ENCODE measurements at regions not wholly inside any gene's neighbourhood (a gene's known extent, or its start where the extent isn't known, plus 50 kb on each side); places are given as distances from the start of the nearest gene placed in this dataset.
"Not testable (repeated sequence)": the region's sequence is repeated elsewhere in the genome, so short reads cannot be mapped to it uniquely, and the experiment has no call there.

GRCh38 chr5:30237189-30237588, 956.3 kb upstream of the CDH6 start:
- Mint-ChIP-seq H3K36me3 (ENCODE audit: low read depth) (no peaks in the 10 kb centered on the region), H3K27ac (no peak overlapping the region), H3K4me3 (ENCODE audit: low read depth) (no peak overlapping the region), H3K4me1 (ENCODE audit: low read depth) (no peaks in the 10 kb centered on the region), H3K9me3 (peaks cover 51% of the 10 kb centered on the region), H3K27me3 (ENCODE audit: low read depth) (no peaks in the 10 kb centered on the region)
- no peak for DNase-seq (ENCODE audit: low spot score)
- intact Hi-C loops (cut with micrococcal nuclease): no loop called here

GRCh38 chr5:30209755-30210154, 983.7 kb upstream of the CDH6 start:
- H3K4me1 Mint-ChIP-seq (ENCODE audit: low read depth): no peaks in the 10 kb centered on the region
- no peaks in the 10 kb centered on the region for H3K36me3 Mint-ChIP-seq (ENCODE audit: low read depth)
- no peak overlapping the region for H3K27ac Mint-ChIP-seq
- H3K27me3 Mint-ChIP-seq (ENCODE audit: low read depth): no peaks in the 10 kb centered on the region
- no peak overlapping the region for H3K4me3 Mint-ChIP-seq (ENCODE audit: low read depth)
- no peak for DNase-seq (ENCODE audit: low spot score)
- peaks cover 46% of the 10 kb centered on the region for H3K9me3 Mint-ChIP-seq
- intact Hi-C loops (cut with micrococcal nuclease): no loop called here

GRCh38 chr5:30197662-30198061, 995.8 kb upstream of the CDH6 start:
- Mint-ChIP-seq H3K4me3 (ENCODE audit: low read depth) (no peak overlapping the region), H3K9me3 (peaks cover 23% of the 10 kb centered on the region), H3K27me3 (ENCODE audit: low read depth) (no peaks in the 10 kb centered on the region), H3K4me1 (ENCODE audit: low read depth) (no peaks in the 10 kb centered on the region), H3K27ac (no peak overlapping the region), H3K36me3 (ENCODE audit: low read depth) (no peaks in the 10 kb centered on the region)
- DNase-seq (ENCODE audit: low spot score): no peak
- intact Hi-C loops (cut with micrococcal nuclease): no loop called here

- Mint-ChIP-seq H3K9me3 (peaks cover 18% of the 10 kb centered on the region), H3K4me3 (ENCODE audit: low read depth) (no peak overlapping the region), H3K27ac (no peak overlapping the region), H3K27me3 (ENCODE audit: low read depth) (no peaks in the 10 kb centered on the region), H3K36me3 (ENCODE audit: low read depth) (no peaks in the 10 kb centered on the region), H3K4me1 (ENCODE audit: low read depth) (no peaks in the 10 kb centered on the region)
- intact Hi-C loops (cut with micrococcal nuclease): no loop called here
- DNase-seq (ENCODE audit: low spot score): no peak
Measured at GRCh38 chr5:30195036-30195435, 998.5 kb upstream of the CDH6 start.

GRCh38 chr5:30194595-30194994, 998.9 kb upstream of the CDH6 start:
- H3K27me3 Mint-ChIP-seq (ENCODE audit: low read depth): no peaks in the 10 kb centered on the region
- peaks cover 19% of the 10 kb centered on the region for H3K9me3 Mint-ChIP-seq
- H3K27ac Mint-ChIP-seq: no peak overlapping the region
- H3K4me3 Mint-ChIP-seq (ENCODE audit: low read depth): no peak overlapping the region
- DNase-seq (ENCODE audit: low spot score): no peak
- intact Hi-C loops (cut with micrococcal nuclease): no loop called here
- H3K36me3 Mint-ChIP-seq (ENCODE audit: low read depth): no peaks in the 10 kb centered on the region
- no peaks in the 10 kb centered on the region for H3K4me1 Mint-ChIP-seq (ENCODE audit: low read depth)

GRCh38 chr5:30183795-30184194, 1009.7 kb upstream of the CDH6 start:
- intact Hi-C loops (cut with micrococcal nuclease): no loop called here
- peaks cover 29% of the 10 kb centered on the region for H3K9me3 Mint-ChIP-seq
- no peaks in the 10 kb centered on the region for H3K4me1 Mint-ChIP-seq (ENCODE audit: low read depth)
- H3K27me3 Mint-ChIP-seq (ENCODE audit: low read depth): no peaks in the 10 kb centered on the region
- DNase-seq (ENCODE audit: low spot score): no peak
- H3K36me3 Mint-ChIP-seq (ENCODE audit: low read depth): no peaks in the 10 kb centered on the region
- H3K27ac Mint-ChIP-seq: no peak overlapping the region
- no peak overlapping the region for H3K4me3 Mint-ChIP-seq (ENCODE audit: low read depth)

GRCh38 chr5:30156156-30156555, 1037.3 kb upstream of the CDH6 start:
- DNase-seq (ENCODE audit: low spot score): no peak
- intact Hi-C loops (cut with micrococcal nuclease): no loop called here
- no peaks in the 10 kb centered on the region for H3K27me3 Mint-ChIP-seq (ENCODE audit: low read depth)

GRCh38 chr5:30152431-30152830, 1041.1 kb upstream of the CDH6 start:
- Mint-ChIP-seq H3K9me3 (peaks cover 52% of the 10 kb centered on the region), H3K4me3 (ENCODE audit: low read depth) (no peak overlapping the region), H3K4me1 (ENCODE audit: low read depth) (no peaks in the 10 kb centered on the region), H3K27ac (no peak overlapping the region), H3K27me3 (ENCODE audit: low read depth) (no peaks in the 10 kb centered on the region), H3K36me3 (ENCODE audit: low read depth) (no peaks in the 10 kb centered on the region)
- DNase-seq (ENCODE audit: low spot score): no peak
- intact Hi-C loops (cut with micrococcal nuclease): no loop called here

More at GRCh38 chr5:30156156-30156555, 1037.3 kb upstream of the CDH6 start:
- Mint-ChIP-seq H3K4me1 (ENCODE audit: low read depth) (no peaks in the 10 kb centered on the region), H3K9me3 (peaks cover 39% of the 10 kb centered on the region), H3K36me3 (ENCODE audit: low read depth) (no peaks in the 10 kb centered on the region), H3K4me3 (ENCODE audit: low read depth) (no peak overlapping the region), H3K27ac (no peak overlapping the region)

GRCh38 chr5:30150231-30150630, 1043.3 kb upstream of the CDH6 start:
- Mint-ChIP-seq H3K27ac (no peak overlapping the region), H3K4me1 (ENCODE audit: low read depth) (no peaks in the 10 kb centered on the region), H3K4me3 (ENCODE audit: low read depth) (no peak overlapping the region), H3K36me3 (ENCODE audit: low read depth) (no peaks in the 10 kb centered on the region), H3K9me3 (peaks cover 58% of the 10 kb centered on the region), H3K27me3 (ENCODE audit: low read depth) (no peaks in the 10 kb centered on the region)
- no peak for DNase-seq (ENCODE audit: low spot score)
- intact Hi-C loops (cut with micrococcal nuclease): no loop called here

- Mint-ChIP-seq H3K4me3 (ENCODE audit: low read depth) (no peak overlapping the region), H3K9me3 (peaks cover 63% of the 10 kb centered on the region), H3K4me1 (ENCODE audit: low read depth) (no peaks in the 10 kb centered on the region), H3K27ac (no peak overlapping the region), H3K27me3 (ENCODE audit: low read depth) (no peaks in the 10 kb centered on the region), H3K36me3 (ENCODE audit: low read depth) (no peaks in the 10 kb centered on the region)
- no peak for DNase-seq (ENCODE audit: low spot score)
- intact Hi-C loops (cut with micrococcal nuclease): no loop called here
Measured at GRCh38 chr5:30149526-30149925, 1044.0 kb upstream of the CDH6 start.

GRCh38 chr5:30147976-30148375, 1045.5 kb upstream of the CDH6 start:
- Mint-ChIP-seq H3K4me1 (ENCODE audit: low read depth) (no peaks in the 10 kb centered on the region), H3K9me3 (peaks cover 65% of the 10 kb centered on the region), H3K4me3 (ENCODE audit: low read depth) (no peak overlapping the region), H3K27ac (no peak overlapping the region), H3K27me3 (ENCODE audit: low read depth) (no peaks in the 10 kb centered on the region), H3K36me3 (ENCODE audit: low read depth) (no peaks in the 10 kb centered on the region)
- intact Hi-C loops (cut with micrococcal nuclease): no loop called here
- DNase-seq (ENCODE audit: low spot score): no peak

- H3K27ac Mint-ChIP-seq; H3K4me3 Mint-ChIP-seq (ENCODE audit: low read depth); intact Hi-C loops (cut with micrococcal nuclease); DNase-seq (ENCODE audit: low spot score); H3K4me1 Mint-ChIP-seq (ENCODE audit: low read depth); H3K36me3 Mint-ChIP-seq (ENCODE audit: low read depth); H3K27me3 Mint-ChIP-seq (ENCODE audit: low read depth): not testable (repeated sequence)
- peaks cover 59% of the 10 kb centered on the region for H3K9me3 Mint-ChIP-seq
Measured at GRCh38 chr5:30144059-30144458, 1049.4 kb upstream of the CDH6 start.

GRCh38 chr5:30142432-30142831, 1051.1 kb upstream of the CDH6 start:
- Mint-ChIP-seq H3K9me3 (peaks cover 51% of the 10 kb centered on the region), H3K4me1 (ENCODE audit: low read depth) (no peaks in the 10 kb centered on the region), H3K27ac (no peak overlapping the region), H3K36me3 (ENCODE audit: low read depth) (no peaks in the 10 kb centered on the region), H3K27me3 (ENCODE audit: low read depth) (no peaks in the 10 kb centered on the region), H3K4me3 (ENCODE audit: low read depth) (no peak overlapping the region)
- intact Hi-C loops (cut with micrococcal nuclease): no loop called here
- no peak for DNase-seq (ENCODE audit: low spot score)

GRCh38 chr5:30121043-30121442, 1072.4 kb upstream of the CDH6 start:
- intact Hi-C loops (cut with micrococcal nuclease): no loop called here
- Mint-ChIP-seq H3K27ac (no peak overlapping the region), H3K36me3 (ENCODE audit: low read depth) (no peaks in the 10 kb centered on the region), H3K4me1 (ENCODE audit: low read depth) (no peaks in the 10 kb centered on the region), H3K4me3 (ENCODE audit: low read depth) (no peak overlapping the region), H3K27me3 (ENCODE audit: low read depth) (no peaks in the 10 kb centered on the region), H3K9me3 (peaks cover 34% of the 10 kb centered on the region)
- DNase-seq (ENCODE audit: low spot score): no peak
